A549 (cell line): ENCODE measurements at regions not wholly inside any gene's neighbourhood (a gene's known extent, or its start where the extent isn't known, plus 50 kb on each side); places are given as distances from the start of the nearest gene placed in this dataset.

Source experiments
- CTCF ChIP-seq: fragments of >200 bp; sonication (Bioruptor Twin); formaldehyde crosslinking; IDR thresholded peaks from 3 replicates; pipeline ENCODE4 v1.5.1; 2016
- FOSL2 ChIP-seq, 2 experiments: fragments of 450-650 bp in 1 of 2; fragments of >200 bp in 1 of 2; sonication (Bioruptor Twin) in 1 of 2; formaldehyde crosslinking; IDR thresholded peaks; 2 replicates each; pipeline versions ENCODE4 v1.5.0 to v1.6.1; 2016 to 2020; ENCODE audit warnings: mild to moderate bottlenecking in 1 of 2, moderate library complexity in 1 of 2
- HMGXB4 ChIP-seq: fragments of 250-450 bp; sonication (Bioruptor Pico); IDR thresholded peaks from 2 replicates; pipeline ENCODE4 v1.5.0; 2021; ENCODE audit warnings: mild to moderate bottlenecking, moderate library complexity, borderline replicate concordance
- MAFK ChIP-seq: fragments of 450-650 bp; IDR thresholded peaks from 2 replicates; pipeline ENCODE4 v1.6.1; 2014; ENCODE audit not compliant: partially characterized antibody
- NPAS2 ChIP-seq: fragments of 250-450 bp; sonication (Bioruptor Pico); IDR thresholded peaks from 2 replicates; pipeline ENCODE4 v1.8.0; 2022; ENCODE audit warnings: mild to moderate bottlenecking, moderate library complexity, borderline replicate concordance
- POLR2A ChIP-seq: IDR thresholded peaks from 2 replicates; pipeline ENCODE4 v1.6.1; 2012; ENCODE audit warnings: mild to moderate bottlenecking, low read length
- REST ChIP-seq: fragments of 200-600 bp; sonication (generic); IDR thresholded peaks from 2 replicates; pipeline ENCODE4 v1.6.1; 2016; ENCODE audit warnings: antibody characterized with exemption, mild to moderate bottlenecking, moderate library complexity
- ZSCAN20 ChIP-seq: fragments of 250-450 bp; sonication (Bioruptor Pico); IDR thresholded peaks from 2 replicates; pipeline ENCODE4 v1.8.0; 2022; ENCODE audit warnings: mild to moderate bottlenecking, moderate library complexity

- no peak for TF ChIP-seq NPAS2 (CRISPR knock-in tag)
- TF ChIP-seq CTCF: no peak
- no peak for TF ChIP-seq POLR2A
- no peak for TF ChIP-seq HMGXB4 (CRISPR knock-in tag)
- TF ChIP-seq FOSL2 (IDR thresholded peaks at IDR 0.05): no peak
- TF ChIP-seq FOSL2 (CRISPR knock-in tag; IDR thresholded peaks at IDR 0.05): no peak
- TF ChIP-seq ZSCAN20 (CRISPR knock-in tag): no peak
- no peak for TF ChIP-seq MAFK
- no peak for TF ChIP-seq REST
Observed at GRCh38 chr15:62439543-62440016, 274.5 kb upstream of the C2CD4B start.
